CD14-positive monocyte (primary cell): ENCODE measurements at regions not wholly inside any gene's neighbourhood (a gene's known extent, or its start where the extent isn't known, plus 50 kb on each side); places are given as distances from the start of the nearest gene placed in this dataset.
"Not testable (repeated sequence)": the region's sequence is repeated elsewhere in the genome, so short reads cannot be mapped to it uniquely, and the experiment has no call there.

Experiments used
- DNase-seq, 3 donors: peaks; one replicate each; pipeline ENCODE4 v3.0.0-alpha.2; 2011 to 2022
- H2AFZ ChIP-seq: 2 replicates; pipeline ENCODE4 v1.6.0; 2012; ENCODE audit warnings: mild to moderate bottlenecking, low read depth, low read length, inconsistent platforms; ENCODE audit not compliant: insufficient read depth, poor library complexity, severe bottlenecking
- H3K27ac ChIP-seq, 2 donors: 1 replicate in 1 of 2; 2 replicates in 1 of 2; pipeline ENCODE4 v1.5.1; 2012 to 2013; ENCODE audit warnings: low read length in 2 of 2, control low read depth in 1 of 2, inconsistent platforms in 1 of 2, low read depth in 1 of 2, mild to moderate bottlenecking in 1 of 2
- H3K27me3 ChIP-seq, 2 donors: one replicate each; pipeline versions ENCODE4 v1.6.0 to v1.6.1; 2011 to 2013; ENCODE audit warnings: low read length in 2 of 2; ENCODE audit not compliant: control insufficient read depth in 2 of 2, insufficient read depth in 2 of 2
- H3K36me3 ChIP-seq, 2 donors: replicated peaks in 1 of 2; 1 replicate in 1 of 2; 2 replicates in 1 of 2; pipeline versions ENCODE4 v1.5.1 to v1.6.1; 2012 to 2013; ENCODE audit warnings: low read length in 2 of 2, control low read depth in 1 of 2, inconsistent platforms in 1 of 2, mild to moderate bottlenecking in 1 of 2; ENCODE audit not compliant: insufficient read depth in 2 of 2, control insufficient read depth in 1 of 2
- H3K4me1 ChIP-seq, 2 donors: 1 replicate in 1 of 2; 2 replicates in 1 of 2; pipeline versions ENCODE4 v1.5.1 to v1.6.1; 2012 to 2013; ENCODE audit warnings: low read length in 2 of 2, control low read depth in 1 of 2, inconsistent platforms in 1 of 2, mild to moderate bottlenecking in 1 of 2, moderate library complexity in 1 of 2; ENCODE audit not compliant: insufficient read depth in 2 of 2, control insufficient read depth in 1 of 2
- H3K4me2 ChIP-seq: replicated peaks from 2 replicates; pipeline ENCODE3; 2012; ENCODE audit warnings: low read length, moderate library complexity, mild to moderate bottlenecking; ENCODE audit not compliant: poor library complexity, severe bottlenecking; ENCODE audit errors: extremely low read depth
- H3K4me3 ChIP-seq, 3 experiments: fragments of 200-600 bp in 1 of 3; sonication (generic) in 1 of 3; replicated peaks in 1 of 3; 1 replicate in 2 of 3; 2 replicates in 1 of 3; pipeline ENCODE4 v1.5.1; 2011 to 2013; ENCODE audit warnings: low read length in 3 of 3, mild to moderate bottlenecking in 3 of 3, control low read depth in 2 of 3, low read depth in 2 of 3, inconsistent platforms in 1 of 3, moderate library complexity in 1 of 3
- H3K79me2 ChIP-seq: 2 replicates; pipeline ENCODE4 v1.6.0; 2012; ENCODE audit warnings: mild to moderate bottlenecking, control low read depth, inconsistent platforms, low read length, moderate library complexity; ENCODE audit not compliant: insufficient read depth
- H3K9ac ChIP-seq: 2 replicates; pipeline ENCODE4 v1.6.0; 2017; ENCODE audit warnings: low read length, mild to moderate bottlenecking; ENCODE audit not compliant: insufficient read depth, poor library complexity, severe bottlenecking
- H3K9me3 ChIP-seq, 2 donors: replicated peaks in 1 of 2; 1 replicate in 1 of 2; 2 replicates in 1 of 2; pipeline versions ENCODE4 v1.5.1 to v1.6.1; 2012 to 2013; ENCODE audit warnings: low read length in 2 of 2, control low read depth in 1 of 2; ENCODE audit not compliant: control insufficient read depth in 1 of 2, insufficient read depth in 1 of 2
- H4K20me1 ChIP-seq: 2 replicates; pipeline ENCODE4 v1.6.0; 2012; ENCODE audit warnings: mild to moderate bottlenecking, low read length, control low read depth, moderate library complexity; ENCODE audit not compliant: insufficient read depth
- H3K27ac Mint-ChIP-seq, 7 donors: one replicate each; pipeline ENCODE4 v1.8.0; 2020; ENCODE audit warnings: mild to moderate bottlenecking in 7 of 7, mixed read lengths in 7 of 7, moderate library complexity in 6 of 7, inconsistent platforms in 2 of 7
- H3K27me3 Mint-ChIP-seq, 3 donors: one replicate each; pipeline ENCODE4 v1.8.0; 2021 to 2022; ENCODE audit warnings: low read depth in 3 of 3, mild to moderate bottlenecking in 3 of 3, mixed read lengths in 3 of 3, moderate library complexity in 3 of 3, inconsistent platforms in 1 of 3
- H3K36me3 Mint-ChIP-seq, 2 donors: one replicate each; pipeline ENCODE4 v1.8.0; 2020; ENCODE audit warnings: mixed read lengths in 2 of 2, inconsistent platforms in 1 of 2, mild to moderate bottlenecking in 1 of 2
- H3K4me1 Mint-ChIP-seq: one replicate; pipeline ENCODE4 v1.8.0; 2020; ENCODE audit warnings: mild to moderate bottlenecking, mixed read lengths
- H3K4me3 Mint-ChIP-seq, 2 donors: one replicate each; pipeline ENCODE4 v1.8.0; 2020; ENCODE audit warnings: mild to moderate bottlenecking in 2 of 2, mixed read lengths in 2 of 2, moderate library complexity in 1 of 2
- H3K9me3 Mint-ChIP-seq, 7 donors: one replicate each; pipeline ENCODE4 v1.8.0; 2020 to 2022; ENCODE audit warnings: mixed read lengths in 7 of 7, mild to moderate bottlenecking in 6 of 7, moderate library complexity in 6 of 7, inconsistent platforms in 2 of 7
- WGBS: methylation state at CpG from one replicate; pipeline ENCODE4 v1.1.5; 2013; ENCODE audit warnings: missing lambda C conversion rate; ENCODE audit not compliant: insufficient coverage; 5-methylcytosine and 5-hydroxymethylcytosine counted together
- intact Hi-C, 2 donors: fragments of 100-400 bp; cut with micrococcal nuclease; formaldehyde crosslinking; loops; one replicate each; pipeline versions ENCODE4 v1.15.0 to v1.15.1; 2023
- TF ChIP-seq, protein P1 (sequence below): fragments of 200-600 bp; IDR thresholded peaks from one replicate; pipeline ENCODE4 v1.8.0; 2022; ENCODE audit warnings: antibody characterized with exemption, mild to moderate bottlenecking

DNA sequence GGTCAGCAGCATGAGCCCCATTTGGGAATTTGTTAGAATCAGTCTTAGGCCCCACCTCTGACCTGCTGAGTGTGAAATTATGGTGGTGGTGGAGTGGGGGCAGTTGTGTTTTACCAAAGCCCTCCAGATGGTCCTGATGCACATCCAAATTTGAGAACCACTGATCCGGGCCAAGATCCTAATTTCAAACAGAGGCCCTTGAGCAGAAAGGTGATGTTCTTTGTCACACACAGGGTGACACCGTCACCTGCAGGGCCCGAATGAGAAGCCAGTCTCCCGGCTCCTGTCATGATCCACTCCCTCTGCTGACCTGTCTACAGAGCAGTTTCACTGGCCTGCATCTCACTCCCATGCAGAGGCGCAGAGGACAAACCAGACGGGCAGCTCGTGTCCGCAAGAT is 129.9 kb downstream of the TRIM43 start:
- Histone ChIP-seq H3K36me3 (no peaks in the 10 kb centered on the region), H2AFZ (no peak overlapping the region), H3K9ac (no peak overlapping the region), H4K20me1 (no peaks in the 10 kb centered on the region), H3K27ac (no peak overlapping the region), H3K4me2 (no peak overlapping the region), H3K4me3 (no peak overlapping the region), H3K27me3 (no peaks in the 10 kb centered on the region), H3K4me1 (no peaks in the 10 kb centered on the region), H3K9me3 (no peaks in the 10 kb centered on the region), H3K79me2 (no peaks in the 10 kb centered on the region)
- Mint-ChIP-seq H3K4me3 (no peak overlapping the region), H3K27ac (no peak overlapping the region), H3K36me3 (no peaks in the 10 kb centered on the region), H3K9me3 (peaks cover 0 to 2% (median 0%) of the 10 kb centered on the region in 7 donors), H3K4me1 (no peaks in the 10 kb centered on the region), H3K27me3 (peaks cover 0 to 5% (median 0%) of the 10 kb centered on the region in 3 donors)
- TF ChIP-seq, protein P1, sequence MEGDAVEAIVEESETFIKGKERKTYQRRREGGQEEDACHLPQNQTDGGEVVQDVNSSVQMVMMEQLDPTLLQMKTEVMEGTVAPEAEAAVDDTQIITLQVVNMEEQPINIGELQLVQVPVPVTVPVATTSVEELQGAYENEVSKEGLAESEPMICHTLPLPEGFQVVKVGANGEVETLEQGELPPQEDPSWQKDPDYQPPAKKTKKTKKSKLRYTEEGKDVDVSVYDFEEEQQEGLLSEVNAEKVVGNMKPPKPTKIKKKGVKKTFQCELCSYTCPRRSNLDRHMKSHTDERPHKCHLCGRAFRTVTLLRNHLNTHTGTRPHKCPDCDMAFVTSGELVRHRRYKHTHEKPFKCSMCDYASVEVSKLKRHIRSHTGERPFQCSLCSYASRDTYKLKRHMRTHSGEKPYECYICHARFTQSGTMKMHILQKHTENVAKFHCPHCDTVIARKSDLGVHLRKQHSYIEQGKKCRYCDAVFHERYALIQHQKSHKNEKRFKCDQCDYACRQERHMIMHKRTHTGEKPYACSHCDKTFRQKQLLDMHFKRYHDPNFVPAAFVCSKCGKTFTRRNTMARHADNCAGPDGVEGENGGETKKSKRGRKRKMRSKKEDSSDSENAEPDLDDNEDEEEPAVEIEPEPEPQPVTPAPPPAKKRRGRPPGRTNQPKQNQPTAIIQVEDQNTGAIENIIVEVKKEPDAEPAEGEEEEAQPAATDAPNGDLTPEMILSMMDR: no peak
- intact Hi-C loops: no loop called here
- 96% methylated on average over 7 of the region's 8 CpGs for WGBS
- DNase-seq: no peak

DNA sequence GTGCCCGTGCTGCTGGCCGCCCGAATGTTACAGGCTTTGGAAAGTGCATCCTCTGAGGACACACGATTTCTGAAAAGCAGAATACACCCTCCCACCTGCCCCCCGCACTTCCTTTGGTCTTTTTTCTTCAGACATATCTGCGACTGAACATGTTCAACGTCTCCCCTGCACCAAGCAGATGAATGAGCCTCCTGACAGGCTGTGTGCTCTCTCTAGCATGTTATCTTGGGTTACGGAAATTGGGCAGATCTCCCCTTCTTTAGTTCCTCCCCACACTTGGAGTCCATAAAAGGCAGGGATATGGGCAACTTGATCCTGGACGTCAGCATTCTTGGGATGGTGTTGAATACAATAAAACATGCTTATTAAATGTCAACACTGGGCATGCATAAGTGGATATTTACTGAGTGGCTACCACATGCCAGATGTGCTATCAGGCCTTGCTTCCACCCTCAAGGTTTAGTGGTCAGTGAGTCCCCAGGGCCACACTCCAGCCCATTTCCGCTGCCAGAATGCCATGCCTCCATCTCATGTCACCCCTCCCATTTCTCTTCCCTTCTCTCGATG is 130.4 kb downstream of the TRIM43 start:
- H3K27me3 ChIP-seq: no peaks in the 10 kb centered on the region
- TF ChIP-seq, protein P1: no peak
- no peaks in the 10 kb centered on the region for H3K36me3 Mint-ChIP-seq
- intact Hi-C loops: no loop called here
- no peaks in the 10 kb centered on the region for H3K9me3 ChIP-seq
- H3K27ac ChIP-seq: no peak overlapping the region
- no peak overlapping the region for H3K4me3 Mint-ChIP-seq
- H3K9ac ChIP-seq: no peak overlapping the region
- 89% methylated on average over 5 of the region's 11 CpGs for WGBS
- H4K20me1 ChIP-seq: no peaks in the 10 kb centered on the region
- H3K4me1 ChIP-seq: no peaks in the 10 kb centered on the region
- no peak overlapping the region for H2AFZ ChIP-seq
- no peak overlapping the region for H3K27ac Mint-ChIP-seq
- peaks cover 0 to 2% (median 0%) of the 10 kb centered on the region in 7 donors for H3K9me3 Mint-ChIP-seq
- no peaks in the 10 kb centered on the region for H3K79me2 ChIP-seq
- H3K4me2 ChIP-seq: no peak overlapping the region
- no peaks in the 10 kb centered on the region for H3K4me1 Mint-ChIP-seq
- no peak overlapping the region for H3K4me3 ChIP-seq
- H3K36me3 ChIP-seq: no peaks in the 10 kb centered on the region
- H3K27me3 Mint-ChIP-seq: peaks cover 0 to 5% (median 0%) of the 10 kb centered on the region in 3 donors
- DNase-seq: no peak

DNA sequence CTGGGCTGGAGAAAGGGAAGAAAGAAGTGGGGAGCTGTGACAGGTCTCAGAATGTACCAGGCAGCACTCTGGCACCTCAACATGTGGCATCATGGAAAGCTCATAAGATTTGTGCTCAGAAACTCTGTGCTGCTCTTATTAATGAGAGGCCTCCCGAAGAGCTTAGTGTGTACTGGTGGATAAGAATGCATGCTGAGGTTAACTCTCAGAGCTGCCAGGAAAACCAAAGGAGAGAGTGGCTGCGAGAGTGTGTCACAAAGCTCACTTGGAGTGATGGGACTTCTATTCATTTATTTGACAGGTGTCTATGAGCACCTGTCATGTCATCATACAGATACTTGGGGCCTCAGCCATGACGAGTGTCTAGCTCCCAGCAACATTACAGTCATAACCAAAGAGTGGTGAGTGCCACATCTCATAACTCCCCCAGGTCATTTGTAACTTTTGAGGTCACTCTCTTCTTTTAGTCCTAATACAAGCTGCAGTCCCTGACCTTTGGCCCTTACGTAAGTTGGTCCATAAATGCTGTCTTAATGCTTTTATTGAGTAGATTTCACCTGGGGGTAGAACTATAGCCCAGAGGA is 131.9 kb downstream of the TRIM43 start:
- H3K9ac ChIP-seq, H3K36me3 Mint-ChIP-seq, H3K4me3 ChIP-seq, H3K27me3 ChIP-seq, H3K4me2 ChIP-seq, H3K4me3 Mint-ChIP-seq, H3K4me1 Mint-ChIP-seq, H3K9me3 Mint-ChIP-seq, H3K27ac Mint-ChIP-seq, H3K27ac ChIP-seq, H3K27me3 Mint-ChIP-seq, H2AFZ ChIP-seq, H3K79me2 ChIP-seq, intact Hi-C loops, H3K9me3 ChIP-seq, H3K4me1 ChIP-seq, H4K20me1 ChIP-seq, H3K36me3 ChIP-seq, DNase-seq: not testable (repeated sequence)
- 93% methylated on average over 3 of the region's 4 CpGs for WGBS
